Testis (tissue), 2 donors: ENCODE measurements at regions not wholly inside any gene's neighbourhood (a gene's known extent, or its start where the extent isn't known, plus 50 kb on each side); places are given as distances from the start of the nearest gene placed in this dataset.

Experiments used
- CTCF ChIP-seq, 3 experiments: fragments of 450-650 bp in 2 of 3; fragments of 200-600 bp in 1 of 3; sonication (generic) in 1 of 3; IDR thresholded peaks; one replicate each; pipeline ENCODE4 v1.5.1; 2016 to 2019; ENCODE audit warnings: antibody characterized with exemption in 3 of 3, mild to moderate bottlenecking in 2 of 3, moderate library complexity in 1 of 3
- POLR2A ChIP-seq: fragments of 450-650 bp; IDR thresholded peaks from one replicate; pipeline ENCODE4 v1.6.1; 2017; ENCODE audit warnings: antibody characterized with exemption, mild to moderate bottlenecking, moderate library complexity

DNA sequence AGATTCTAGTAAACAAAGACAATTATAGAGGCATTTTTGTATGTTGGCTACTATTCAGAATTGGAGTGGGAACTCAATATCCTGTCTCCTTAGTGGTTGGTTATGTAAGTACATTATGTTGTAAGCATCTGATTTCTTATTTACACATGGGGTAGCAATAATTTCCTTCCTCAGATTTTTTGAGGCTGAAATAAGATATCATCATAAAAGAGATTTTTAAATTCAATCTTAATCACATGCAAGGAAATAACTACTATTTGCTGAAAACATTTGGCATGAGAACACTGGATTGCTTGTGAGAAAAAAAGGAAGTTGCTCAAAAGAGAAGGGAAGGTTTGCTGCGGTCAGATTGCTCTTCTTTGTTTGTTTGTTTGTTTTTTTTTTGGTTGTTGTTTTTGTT, 437.7 kb upstream of the HS3ST1 start:
- TF ChIP-seq CTCF (IDR thresholded peaks at IDR 0.05) (no peak), POLR2A (no peak)
